Lung (tissue), 11 donors: ENCODE measurements at regions not wholly inside any gene's neighbourhood (a gene's known extent, or its start where the extent isn't known, plus 50 kb on each side); places are given as distances from the start of the nearest gene placed in this dataset.

ENCODE experiments used
- ATAC-seq: fragments of 200-7000 bp; cut with Tn5 transposase; one replicate; pipeline ENCODE4 v1.9.1; 2020; ENCODE audit warnings: moderate number of reproducible peaks; ENCODE audit not compliant: insufficient read depth, low FRiP score
- DNase-seq, 3 donors: peaks; one replicate each; pipeline ENCODE4 v3.0.0-alpha.2; 2013 to 2017
- H3K27ac ChIP-seq, 2 donors: one replicate each; pipeline ENCODE4 v1.5.1; 2013; ENCODE audit warnings: mild to moderate bottlenecking in 2 of 2, moderate library complexity in 2 of 2, control low read depth in 1 of 2, inconsistent platforms in 1 of 2, low read depth in 1 of 2, low read length in 1 of 2
- H3K27me3 ChIP-seq, 3 donors: one replicate each; pipeline ENCODE4 v1.5.1; 2013; ENCODE audit warnings: low read length in 2 of 3; ENCODE audit not compliant: control insufficient read depth in 3 of 3, insufficient read depth in 3 of 3
- H3K36me3 ChIP-seq, 4 donors: one replicate each; pipeline ENCODE4 v1.5.1; 2013; ENCODE audit warnings: low read length in 4 of 4, mild to moderate bottlenecking in 1 of 4, moderate library complexity in 1 of 4; ENCODE audit not compliant: control insufficient read depth in 4 of 4, insufficient read depth in 4 of 4
- H3K4me1 ChIP-seq, 5 donors: one replicate each; pipeline ENCODE4 v1.5.1; 2013; ENCODE audit warnings: low read length in 5 of 5, mild to moderate bottlenecking in 2 of 5, moderate library complexity in 1 of 5; ENCODE audit not compliant: control insufficient read depth in 5 of 5, insufficient read depth in 5 of 5
- H3K4me3 ChIP-seq: one replicate; pipeline ENCODE4 v1.5.1; 2013; ENCODE audit warnings: mild to moderate bottlenecking, control low read depth, moderate library complexity
- H3K9ac ChIP-seq, 2 donors: one replicate each; pipeline ENCODE4 v1.5.1; 2013; ENCODE audit warnings: low read length in 2 of 2, control low read depth in 1 of 2; ENCODE audit not compliant: insufficient read depth in 1 of 2
- H3K9me3 ChIP-seq, 4 donors: one replicate each; pipeline ENCODE4 v1.5.1; 2013; ENCODE audit warnings: low read length in 3 of 4, mild to moderate bottlenecking in 1 of 4, moderate library complexity in 1 of 4; ENCODE audit not compliant: control insufficient read depth in 4 of 4, insufficient read depth in 3 of 4
- CTCF ChIP-seq: IDR thresholded peaks from 2 replicates; pipeline ENCODE4 v1.5.1; 2012; ENCODE audit warnings: mild to moderate bottlenecking; ENCODE audit errors: control extremely low read depth, extremely low read depth
- WGBS, 2 donors: extraction: QIAGEN DNeasy Blood & Tissue Kit; methylation state at CpG; one replicate each; pipeline ENCODE4 v1.1.7; 2013; 5-methylcytosine and 5-hydroxymethylcytosine counted together
- donor health status: control.
- donor health status: control.
- donor health status: Bipolar disorder and iron deficiency.
- donor health status: healthy.
- donor health status: DM: yes; HTN: yes; CAD: no.

- DNase-seq, result no peak
- TF ChIP-seq CTCF, result no peak
Measured at GRCh38 chr6:123747515-123747914, 56.1 kb upstream of the NKAIN2 start.

GRCh38 chr6:123745895-123746294, 57.8 kb upstream of the NKAIN2 start:
- ATAC-seq (no peak), DNase-seq (no peak)
- H3K4me3 ChIP-seq, result no peak overlapping the region
- no peak overlapping the region for H3K9ac ChIP-seq
- WGBS, 2 donors, result 87 to 96% methylated on average over 2 of the region's 2 CpGs
- no peaks in the 10 kb centered on the region for H3K27me3 ChIP-seq
- H3K4me1 ChIP-seq, result no peaks in the 10 kb centered on the region
- no peak overlapping the region for H3K27ac ChIP-seq
- H3K36me3 ChIP-seq, result no peaks in the 10 kb centered on the region
- H3K9me3 ChIP-seq, result no peaks in the 10 kb centered on the region
- TF ChIP-seq CTCF, result no peak

More at GRCh38 chr6:123747515-123747914, 56.1 kb upstream of the NKAIN2 start:
- no peak overlapping the region for H3K27ac ChIP-seq
- no peak for ATAC-seq
- no peaks in the 10 kb centered on the region for H3K36me3 ChIP-seq
- H3K27me3 ChIP-seq, result no peaks in the 10 kb centered on the region
- no peaks in the 10 kb centered on the region for H3K9me3 ChIP-seq
- H3K9ac ChIP-seq, result no peak overlapping the region
- no peaks in the 10 kb centered on the region for H3K4me1 ChIP-seq
- no peak overlapping the region for H3K4me3 ChIP-seq

GRCh38 chr6:123744840-123745239, 58.8 kb upstream of the NKAIN2 start:
- ATAC-seq, result no peak
- no peak for DNase-seq
- H3K4me3 ChIP-seq, result no peak overlapping the region
- no peaks in the 10 kb centered on the region for H3K27me3 ChIP-seq
- WGBS, 2 donors, result 73 to 86% methylated on average over 2 of the region's 2 CpGs
- H3K9me3 ChIP-seq, result no peaks in the 10 kb centered on the region
- no peak overlapping the region for H3K9ac ChIP-seq
- H3K27ac ChIP-seq, result no peak overlapping the region
- no peak for TF ChIP-seq CTCF
- no peaks in the 10 kb centered on the region for H3K4me1 ChIP-seq
- H3K36me3 ChIP-seq, result no peaks in the 10 kb centered on the region

GRCh38 chr6:123742626-123743025, 61.0 kb upstream of the NKAIN2 start:
- Histone ChIP-seq H3K27me3 (no peaks in the 10 kb centered on the region), H3K4me1 (no peaks in the 10 kb centered on the region), H3K36me3 (no peaks in the 10 kb centered on the region), H3K27ac (no peak overlapping the region), H3K4me3 (no peak overlapping the region), H3K9ac (no peak overlapping the region), H3K9me3 (no peaks in the 10 kb centered on the region)
- no peak for ATAC-seq
- no peak for TF ChIP-seq CTCF
- DNase-seq, result peak in 2 of 3 donors; percentile 29
